ENCODE measurements at regions not wholly inside any gene's neighbourhood (a gene's known extent, or its start where the extent isn't known, plus 50 kb on each side); places are given as distances from the start of the nearest gene placed in this dataset.

DNA sequence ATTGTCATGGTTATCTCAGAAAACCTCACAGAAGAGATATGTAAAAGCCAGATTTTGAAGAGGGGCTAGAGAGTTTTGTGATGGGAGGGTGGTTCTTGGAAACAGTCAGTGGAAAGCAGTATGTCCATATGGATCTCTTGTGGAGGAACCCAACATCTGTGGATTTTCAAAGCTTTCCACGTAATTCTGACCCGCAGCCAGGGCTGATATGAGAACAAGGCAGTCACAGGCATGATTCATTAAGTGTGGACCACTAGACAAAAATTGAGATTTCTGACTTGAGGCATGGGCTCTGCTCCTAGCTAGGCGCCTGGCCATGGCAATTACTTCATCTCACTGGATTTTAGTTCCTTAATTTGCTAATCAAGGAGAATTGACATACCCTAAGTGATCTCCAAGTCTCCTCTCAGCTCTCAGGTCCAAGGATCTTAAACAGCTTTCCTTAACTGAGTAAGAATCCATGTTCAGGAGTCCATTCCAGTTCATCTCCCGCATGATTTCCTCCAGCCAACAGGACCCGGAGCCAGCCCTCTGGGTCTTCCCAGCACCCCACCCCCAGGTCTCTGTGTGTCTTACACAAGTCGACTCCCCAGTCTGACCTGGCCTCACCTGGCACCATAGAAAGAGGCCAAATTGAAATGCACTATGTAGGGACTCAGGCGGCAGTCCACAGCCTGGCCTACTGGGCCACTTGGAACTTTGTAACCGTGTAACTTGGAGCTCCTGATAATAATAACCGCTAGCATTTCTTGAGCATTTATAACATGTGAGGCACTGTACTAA is 176.3 kb upstream of the PARP11 start:
- no peak for DNase-seq

DNA sequence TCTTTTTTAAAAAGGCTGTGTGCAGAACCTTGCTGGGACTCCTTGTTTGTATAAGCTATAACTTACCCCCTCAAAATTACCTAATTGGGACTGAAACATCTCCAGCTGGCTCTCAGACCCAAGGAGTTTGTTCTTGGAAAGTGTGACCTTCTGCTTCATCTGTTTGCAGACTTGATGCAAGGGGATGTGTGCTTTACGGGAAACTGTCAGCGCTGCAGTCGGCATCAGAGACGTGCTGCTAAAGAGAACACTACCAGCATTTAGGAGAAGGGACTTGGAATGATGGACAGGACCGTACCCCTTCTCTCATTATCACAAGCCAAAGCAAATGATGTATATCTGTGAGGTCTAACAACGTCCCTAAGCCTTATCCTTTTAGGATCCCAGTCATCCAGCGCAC is 174.2 kb upstream of the PARP11 start:
- DNase-seq: no peak

DNA sequence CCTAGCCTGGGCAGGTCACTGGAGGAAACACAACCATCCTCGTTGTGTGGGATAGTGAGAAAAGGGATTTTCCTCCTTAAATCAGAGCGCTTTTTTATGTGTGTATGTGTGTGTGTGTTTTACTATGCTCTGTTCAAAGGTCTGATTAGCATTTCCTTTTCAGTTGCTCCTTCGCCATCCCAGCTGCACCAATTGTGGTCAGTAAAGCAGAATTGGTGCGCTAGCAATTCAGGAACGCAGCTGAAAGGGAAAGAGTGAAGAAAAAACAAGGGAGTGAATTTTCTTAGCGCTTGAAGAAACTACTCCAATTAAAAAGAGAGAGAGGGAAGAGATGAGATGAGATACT is 173.3 kb upstream of the PARP11 start:
- DNase-seq: no peak

DNA sequence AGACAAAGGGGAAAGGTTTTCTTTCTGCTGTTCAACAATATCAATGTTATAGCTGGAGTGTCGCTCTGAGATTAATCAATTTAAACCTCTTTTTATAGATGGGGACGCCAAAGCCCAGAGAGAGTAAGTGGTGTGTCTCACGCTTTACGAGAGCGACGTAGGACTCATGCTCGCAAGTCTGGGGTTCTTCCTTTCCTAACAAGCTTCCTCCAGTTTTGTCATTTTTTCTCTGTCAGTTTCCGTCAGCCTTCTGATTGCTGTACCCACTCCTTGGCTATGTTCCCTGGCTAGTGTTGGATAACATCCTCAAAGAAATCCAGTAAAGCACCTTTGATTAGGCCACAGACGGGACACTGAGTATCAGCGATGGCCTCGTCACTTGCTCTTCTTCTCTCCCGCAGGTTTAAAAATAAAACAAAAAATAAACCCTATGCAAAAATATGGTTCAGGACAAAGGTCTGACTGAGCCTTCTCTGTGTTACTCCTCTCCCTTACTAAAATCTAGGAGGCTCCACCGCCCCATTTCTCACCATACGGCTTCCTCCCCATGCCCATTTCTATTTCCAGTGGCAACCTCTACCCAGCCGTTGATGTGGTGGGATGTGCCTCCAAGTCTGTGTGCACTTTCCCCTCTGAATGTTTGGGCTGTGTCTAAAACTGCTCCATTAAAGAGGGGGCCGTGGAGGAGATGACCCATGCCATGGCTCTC is 172.7 kb upstream of the PARP11 start:
- DNase-seq: no peak

DNA sequence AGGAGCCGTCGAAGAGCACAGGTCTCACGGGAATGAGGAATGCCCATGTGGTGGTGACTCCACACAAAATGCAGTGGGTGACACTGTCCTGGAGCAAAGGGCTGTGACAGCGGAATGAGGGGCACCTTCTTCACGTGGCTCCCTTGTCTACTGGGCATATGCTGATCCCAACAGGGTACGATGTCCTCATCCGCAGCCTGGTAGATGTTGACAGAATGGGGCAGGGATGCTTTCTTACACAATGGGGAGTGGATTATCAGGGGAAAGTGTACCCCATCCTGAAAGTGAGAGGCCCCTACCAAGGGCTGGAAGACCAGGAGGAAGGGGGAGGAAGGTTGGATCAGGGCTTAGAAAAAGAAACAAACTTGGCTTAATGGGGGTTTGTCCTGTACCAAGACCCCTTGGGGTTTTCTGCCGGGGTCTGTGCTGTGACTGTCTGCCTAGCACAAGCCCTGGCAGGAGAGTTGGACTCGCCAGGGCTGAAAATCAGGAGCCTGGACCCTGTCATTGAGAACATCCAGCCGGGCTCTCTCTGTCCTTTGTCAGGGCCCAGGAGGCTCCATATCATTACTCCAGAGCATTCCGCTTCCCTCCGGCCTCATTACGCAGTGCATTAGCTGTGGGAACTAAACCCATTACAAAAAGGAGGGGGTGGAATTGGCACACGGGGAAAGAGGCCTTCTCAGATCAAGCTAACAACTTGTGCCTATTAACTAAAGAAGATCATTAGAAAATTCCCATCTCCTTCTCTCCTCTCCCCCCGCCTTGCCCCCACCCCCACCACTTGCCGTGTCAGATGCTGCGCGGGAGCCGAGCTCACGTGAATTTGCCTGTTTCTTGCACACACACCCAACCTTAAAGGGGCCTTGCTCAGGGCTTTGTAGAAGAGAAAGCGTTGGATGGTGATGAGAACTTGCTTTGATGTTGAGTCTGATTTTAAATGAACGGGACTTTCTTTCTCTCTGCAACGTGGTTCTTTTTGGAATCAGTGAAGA is 171.8 kb upstream of the PARP11 start:
- no peak for DNase-seq

DNA sequence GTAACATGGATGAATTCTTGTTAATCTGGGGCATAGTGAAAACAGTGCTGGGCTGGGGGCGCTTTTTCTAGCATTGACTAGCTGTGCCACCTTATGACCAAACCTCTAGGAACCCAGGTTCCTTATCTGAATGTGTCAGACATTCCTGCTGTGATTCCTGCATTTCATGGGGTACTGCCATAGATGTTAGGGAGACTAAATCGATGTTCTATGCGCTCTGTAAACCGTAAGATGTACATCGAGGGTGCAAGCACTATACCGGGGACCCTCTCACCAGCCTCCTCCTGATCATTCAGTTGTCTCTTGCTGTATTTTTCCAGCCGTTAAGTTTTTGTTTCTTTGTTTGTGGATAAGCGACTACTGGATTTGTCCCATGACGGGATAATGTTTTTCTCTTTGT is 170.9 kb upstream of the PARP11 start:
- no peak for DNase-seq

DNA sequence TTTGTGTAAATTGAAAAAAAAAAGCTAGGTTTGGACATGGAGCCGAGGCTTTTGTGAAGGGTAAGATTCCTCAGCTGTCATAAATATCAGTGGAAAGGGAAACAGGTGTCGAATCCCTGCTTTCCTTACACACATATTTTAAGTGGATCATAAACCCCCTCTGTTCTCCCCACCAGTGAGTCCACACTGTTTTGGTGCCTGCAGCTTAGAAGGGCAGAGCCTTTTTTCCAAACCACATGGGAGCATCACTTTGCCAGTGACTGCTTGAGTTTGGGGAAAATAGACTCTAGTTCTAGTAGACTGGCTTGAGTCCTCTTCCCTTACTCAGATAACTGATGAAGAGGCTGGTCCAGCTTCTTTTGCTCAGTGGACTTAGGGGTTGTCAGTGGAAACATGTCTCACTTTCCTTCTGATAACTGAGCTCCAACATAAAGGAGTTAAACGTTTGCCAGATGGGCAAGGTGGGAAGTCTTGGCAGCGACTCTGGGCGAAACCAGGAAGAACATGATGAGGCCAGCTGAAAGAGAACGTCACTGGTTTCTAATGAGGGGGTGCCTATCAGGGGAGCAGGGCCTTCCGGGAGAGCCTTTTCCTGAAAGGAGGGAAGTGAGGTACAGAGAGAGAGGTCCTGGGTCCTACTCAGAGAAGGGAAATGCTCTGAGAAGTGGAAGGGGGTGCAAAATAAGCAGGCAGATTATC is 168.1 kb upstream of the PARP11 start:
- DNase-seq: no peak

DNA sequence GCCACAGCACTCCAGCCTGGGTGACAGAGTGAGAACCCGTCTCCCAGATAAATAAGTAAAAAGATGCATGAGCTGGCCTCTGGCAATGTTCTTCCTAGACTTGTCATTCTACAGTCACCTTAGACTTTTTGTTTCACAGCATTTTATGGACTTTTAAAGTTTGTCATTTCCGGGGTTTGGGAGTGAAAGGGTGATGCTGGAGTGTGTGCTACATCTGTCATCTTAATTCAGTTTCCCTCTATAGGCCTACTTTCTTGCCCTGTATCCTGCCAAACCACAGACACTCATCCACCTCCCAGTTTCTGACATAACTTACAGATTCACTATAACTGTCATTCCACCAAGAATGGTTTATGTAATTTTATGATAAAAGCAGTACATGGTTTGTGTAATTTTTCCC is 166.7 kb upstream of the PARP11 start:
- DNase-seq: no peak

DNA sequence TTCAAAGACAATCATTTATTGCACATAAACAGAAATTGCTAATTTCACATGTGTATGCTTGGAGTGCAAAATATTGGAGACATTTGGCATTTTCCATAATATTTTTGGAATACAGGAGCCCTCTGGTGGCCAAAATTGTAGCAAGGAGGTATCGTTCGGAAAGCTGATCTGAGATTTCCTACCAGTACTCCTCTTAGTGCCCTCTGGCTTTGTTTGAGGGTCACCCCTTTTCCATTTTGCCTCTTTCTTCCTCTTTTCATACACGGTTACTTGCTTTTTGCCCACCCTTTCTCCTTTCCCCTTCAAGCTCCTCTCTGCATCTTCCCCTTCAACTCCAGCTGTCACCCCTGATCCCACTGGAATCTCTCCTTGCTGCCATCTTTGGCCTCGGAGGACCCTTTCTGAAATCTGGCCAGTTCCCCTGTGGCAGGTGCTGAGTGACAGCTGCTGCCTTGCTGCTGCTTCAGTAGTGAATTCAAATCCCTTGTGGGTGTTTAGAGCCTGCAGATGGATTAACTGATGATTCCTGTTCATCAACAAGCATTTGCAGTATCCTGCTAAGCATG is 164.6 kb upstream of the PARP11 start:
- DNase-seq: peak; percentile 44 to 45

DNA sequence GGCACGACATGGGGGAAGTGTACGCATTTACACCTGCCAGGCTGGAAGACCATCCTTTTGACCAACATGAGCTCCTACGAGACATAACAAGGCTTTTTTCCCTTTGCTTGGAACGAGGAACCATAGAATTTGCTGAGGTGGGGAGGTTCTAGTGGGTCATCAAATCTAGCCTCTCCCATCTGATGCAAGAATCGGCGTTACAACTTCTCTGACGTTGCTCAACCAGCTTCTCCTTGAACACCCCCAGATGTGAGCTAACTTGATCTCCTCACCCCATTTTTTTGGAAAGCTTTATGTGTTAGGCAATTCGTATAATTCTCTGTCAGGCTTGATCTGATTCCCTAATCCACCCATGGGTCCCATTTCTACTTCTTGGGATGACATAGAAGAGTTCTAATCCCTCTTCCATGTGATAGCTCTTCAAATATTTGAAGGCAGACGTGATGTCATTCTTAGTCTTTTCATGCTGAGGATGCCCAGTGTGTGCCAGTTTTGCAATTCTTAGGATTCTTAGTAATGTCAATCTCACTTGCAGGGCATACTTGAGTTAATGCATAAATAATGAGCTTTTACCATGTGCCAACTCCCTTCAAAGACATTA is 163.6 kb upstream of the PARP11 start:
- peak; percentile 89 to 91 for DNase-seq

DNA sequence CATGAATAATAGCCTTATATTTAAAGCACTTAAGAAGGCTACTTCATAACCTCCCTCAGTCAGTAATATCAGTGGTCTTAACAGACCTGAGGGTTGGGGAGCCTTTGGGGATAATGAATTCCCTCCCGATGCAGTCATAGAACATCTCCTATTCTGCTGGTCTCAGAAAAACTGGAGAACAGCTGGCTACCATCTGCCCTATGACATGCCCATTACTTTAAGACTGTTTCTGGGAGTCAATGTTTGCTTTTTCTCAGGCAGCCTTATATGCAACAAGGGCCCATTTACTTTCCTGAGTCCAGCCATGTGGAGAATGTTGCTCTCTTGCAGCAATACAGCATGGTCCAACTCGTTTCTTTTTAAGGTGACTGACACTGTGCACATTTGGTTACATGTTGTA is 161.7 kb upstream of the PARP11 start:
- no peak for DNase-seq

DNA sequence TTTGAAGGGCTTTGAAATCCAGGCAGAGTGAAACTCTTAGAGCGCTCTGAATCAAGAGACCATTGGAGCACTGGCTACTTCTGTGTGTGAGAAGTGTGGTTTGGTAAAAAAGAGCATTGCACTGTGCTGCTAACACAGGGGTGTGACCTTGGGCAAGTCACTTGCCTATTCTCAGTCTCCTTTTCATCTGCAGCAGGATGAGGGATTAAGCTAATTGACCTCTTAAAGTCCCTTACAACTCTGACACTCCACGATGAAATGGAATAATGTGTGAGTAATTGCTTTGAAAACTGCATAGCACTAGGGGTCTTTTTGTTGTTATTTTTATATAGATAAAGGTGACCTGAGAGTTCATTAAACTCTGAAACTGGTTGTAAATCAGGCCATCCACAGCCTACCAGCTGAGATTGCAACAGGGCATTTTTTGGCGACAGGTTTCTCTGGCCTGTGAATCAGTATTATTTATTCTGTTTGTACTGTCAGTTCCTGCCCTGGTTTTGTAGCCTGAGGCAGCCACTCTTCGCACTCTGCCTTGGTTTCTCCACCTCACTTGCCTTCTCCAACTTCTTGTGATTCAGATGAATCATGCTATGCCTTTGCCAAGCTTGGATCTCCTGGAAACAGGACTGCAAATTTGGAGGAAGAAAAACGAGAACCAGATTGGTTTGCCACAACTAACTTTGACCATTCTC is 159.9 kb upstream of the PARP11 start:
- DNase-seq: no peak

DNA sequence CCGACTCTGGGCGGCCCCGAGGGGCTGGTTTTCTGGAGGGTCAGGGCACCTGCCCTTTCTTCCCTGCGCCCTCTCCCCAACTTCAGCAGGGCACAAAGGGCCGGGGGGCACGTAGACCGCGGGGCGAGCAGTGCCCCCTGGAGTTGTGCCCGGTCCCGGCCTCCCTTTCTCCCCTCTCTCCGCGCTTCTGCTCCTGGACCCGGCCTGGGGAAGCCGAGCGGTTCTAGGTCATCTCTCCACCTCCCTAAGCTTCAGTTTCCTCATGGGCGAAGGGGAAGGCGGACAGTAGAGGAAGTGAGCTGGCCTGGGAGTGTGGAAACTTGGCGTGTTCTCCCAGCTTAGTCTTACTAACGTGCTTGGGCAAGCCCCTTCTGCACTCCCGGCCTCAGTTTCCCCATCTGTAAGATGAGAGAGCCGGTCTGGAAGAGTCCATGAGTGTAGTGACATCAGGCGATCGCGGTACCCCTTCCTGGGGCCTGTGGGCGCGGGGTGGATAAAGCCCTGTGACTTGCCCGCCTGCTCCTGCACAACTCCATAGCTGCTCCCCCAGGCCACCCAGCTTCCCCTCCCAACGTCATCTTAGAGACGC is 158.6 kb upstream of the PARP11 start:
- DNase-seq: peak; percentile 79 to 90

DNA sequence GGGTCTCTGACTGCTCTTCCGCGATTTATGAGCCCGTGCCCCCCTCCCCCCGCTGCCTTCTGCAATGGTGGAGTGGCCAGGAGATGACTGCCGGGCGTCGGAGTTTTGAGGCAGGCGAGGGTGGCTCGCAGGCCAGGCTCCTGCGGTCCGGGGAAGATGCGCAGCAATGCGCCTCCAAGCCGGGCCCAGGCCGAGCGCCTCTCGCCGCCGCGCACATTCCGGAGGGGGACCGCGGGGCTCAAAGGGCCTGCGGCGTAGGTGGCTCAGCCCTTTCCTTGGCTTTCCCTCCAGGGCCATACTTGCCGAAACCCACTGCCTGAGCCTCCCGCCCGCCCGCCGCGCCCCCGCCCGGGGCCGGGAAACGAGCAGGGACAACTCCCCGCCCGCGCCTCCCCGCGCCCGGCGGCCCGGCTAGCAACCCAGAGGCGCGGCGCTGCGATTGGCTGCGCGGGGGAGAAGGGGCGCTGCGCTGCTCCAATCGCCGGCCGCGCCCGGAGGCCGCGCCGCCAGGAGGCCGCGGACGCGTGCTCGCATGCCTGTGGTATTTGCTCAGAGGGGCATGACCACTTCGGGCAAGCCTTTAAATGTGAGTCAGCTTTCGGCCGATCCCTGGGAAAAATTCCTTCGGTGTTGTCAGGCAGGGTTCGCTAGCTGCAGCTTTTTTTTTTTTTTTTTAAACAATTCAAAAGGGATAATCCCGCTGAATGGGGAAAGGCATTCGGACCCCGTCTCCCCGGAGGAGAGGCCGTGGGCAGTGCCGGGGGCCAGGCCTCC is 157.9 kb upstream of the PARP11 start:
- DNase-seq: peak; percentile 85 to 93

DNA sequence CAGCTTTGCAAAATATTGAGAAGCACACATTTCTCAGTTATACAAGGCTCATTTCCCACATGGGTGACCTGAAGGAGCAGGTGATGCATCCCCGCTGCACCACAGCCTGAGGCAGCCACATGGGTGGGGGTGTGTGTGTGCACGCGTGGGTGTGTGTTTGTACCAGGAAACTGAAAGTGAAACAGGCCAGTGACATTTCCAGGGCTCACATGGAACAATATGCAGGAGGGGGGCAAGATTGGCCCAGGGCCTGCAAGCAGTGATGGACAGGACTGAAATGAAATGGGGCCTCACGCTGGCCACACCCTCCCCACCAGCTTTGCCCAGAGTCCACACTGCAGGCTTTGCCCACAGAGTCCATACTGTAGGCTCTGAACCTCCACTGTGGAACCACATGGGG is 154.2 kb upstream of the PARP11 start:
- DNase-seq: peak in 1 of 2 donors; percentile 24

DNA sequence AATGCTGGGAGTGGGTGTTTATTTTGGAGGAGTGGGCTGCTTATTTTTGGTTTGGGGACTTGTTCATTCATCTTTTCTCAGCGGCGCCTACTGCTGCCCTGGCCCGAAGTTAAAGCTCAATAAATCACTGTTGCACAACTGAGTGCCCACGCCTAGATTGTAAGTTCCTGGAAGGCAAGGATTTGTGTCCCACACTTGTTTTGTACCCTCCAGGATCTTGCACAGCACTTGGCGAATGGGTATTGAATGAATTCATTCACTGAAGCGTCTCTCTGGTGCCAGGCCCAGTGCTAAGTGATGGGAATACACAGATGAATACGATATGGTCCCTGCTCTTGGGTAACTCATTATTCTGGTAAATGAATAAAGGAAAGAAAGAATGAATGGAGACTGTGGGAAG is 153.3 kb upstream of the PARP11 start:
- no peak for DNase-seq

DNA sequence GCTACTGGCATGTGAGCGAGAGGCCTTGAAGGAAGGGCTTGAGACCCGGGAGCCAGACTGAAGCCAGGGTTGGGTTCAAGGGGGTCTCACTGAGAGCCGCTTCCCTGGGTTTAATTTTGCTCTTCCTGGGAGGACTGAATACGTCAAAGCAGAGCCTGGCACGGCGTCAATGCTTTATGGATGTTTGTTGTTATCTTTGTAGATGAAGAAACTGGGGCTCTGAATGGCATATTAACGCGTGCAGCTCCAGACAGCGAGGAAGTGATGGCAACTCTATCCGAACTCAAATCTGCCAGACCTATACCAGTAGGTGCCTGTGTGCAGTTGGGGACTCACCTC is 152.8 kb upstream of the PARP11 start:
- no peak for DNase-seq

DNA sequence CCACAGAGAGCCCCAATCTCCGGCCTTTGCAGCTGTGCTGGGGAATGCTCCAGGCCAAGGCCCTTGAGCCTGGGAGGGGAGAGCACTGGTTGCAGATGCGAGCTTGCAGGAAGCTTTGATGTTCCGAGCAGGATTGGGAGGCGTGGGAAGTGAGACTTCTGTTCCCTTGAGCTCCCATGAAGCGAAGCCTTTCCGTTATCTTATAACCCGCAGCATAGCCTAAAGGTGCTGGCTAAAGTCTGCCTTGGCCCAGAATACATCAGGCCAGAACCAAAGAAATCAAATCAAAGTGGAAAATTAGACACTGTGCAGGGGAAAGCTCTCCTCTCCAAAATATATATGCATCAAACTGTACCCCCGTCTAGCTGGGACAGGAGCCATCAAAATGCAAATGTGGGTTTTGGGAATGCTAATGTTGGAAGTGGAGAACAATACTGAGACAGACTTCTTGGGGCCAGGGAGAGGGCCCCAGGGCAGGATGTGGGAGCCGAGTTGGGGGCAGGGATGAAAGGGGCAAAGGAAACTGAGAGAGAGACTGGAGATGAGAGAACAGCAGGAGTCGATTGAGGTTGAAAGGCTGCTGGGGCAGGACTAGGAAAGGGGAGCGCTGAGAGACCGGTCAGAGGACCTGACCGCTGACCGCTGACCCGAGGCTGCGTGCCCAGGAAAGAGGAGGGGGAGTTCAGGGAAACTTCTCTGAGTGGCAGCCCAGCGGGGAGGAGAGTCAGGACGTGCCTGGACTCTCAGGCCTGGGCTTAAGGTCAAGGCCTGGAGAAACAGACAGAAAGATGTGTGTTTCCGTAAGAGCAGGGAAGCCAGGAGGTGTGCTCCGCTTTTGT is 152.2 kb upstream of the PARP11 start:
- no peak for DNase-seq

DNA sequence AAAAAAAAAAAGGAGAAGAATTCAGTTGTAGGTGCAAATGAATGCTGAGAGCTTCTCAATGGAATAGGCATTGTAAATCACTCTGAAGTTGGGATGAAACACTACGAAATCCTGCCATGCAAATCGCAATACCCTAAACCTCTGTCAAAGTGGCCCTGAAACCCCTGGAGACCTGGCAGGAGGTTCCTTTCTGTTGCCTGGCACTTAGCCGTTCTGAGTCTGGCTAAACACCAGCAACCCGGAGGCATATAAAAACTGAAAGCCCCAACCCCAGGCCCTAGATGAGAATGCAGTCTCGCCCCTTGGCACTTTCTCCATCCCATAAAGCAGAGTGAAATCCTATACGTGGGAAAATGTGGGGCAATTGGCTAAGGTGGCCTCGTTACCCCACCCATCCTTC is 151.5 kb upstream of the PARP11 start:
- DNase-seq: no peak
